ENCODE measurements at regions not wholly inside any gene's neighbourhood (a gene's known extent, or its start where the extent isn't known, plus 50 kb on each side); places are given as distances from the start of the nearest gene placed in this dataset.

GRCh38 chr22:27292542-27293299, 508.8 kb downstream of the MN1 start:
- DNase-seq (ENCODE audit: low read depth): no peak

GRCh38 chr22:27293721-27294445, 507.7 kb downstream of the MN1 start:
- DNase-seq (ENCODE audit: low read depth): no peak

DNA sequence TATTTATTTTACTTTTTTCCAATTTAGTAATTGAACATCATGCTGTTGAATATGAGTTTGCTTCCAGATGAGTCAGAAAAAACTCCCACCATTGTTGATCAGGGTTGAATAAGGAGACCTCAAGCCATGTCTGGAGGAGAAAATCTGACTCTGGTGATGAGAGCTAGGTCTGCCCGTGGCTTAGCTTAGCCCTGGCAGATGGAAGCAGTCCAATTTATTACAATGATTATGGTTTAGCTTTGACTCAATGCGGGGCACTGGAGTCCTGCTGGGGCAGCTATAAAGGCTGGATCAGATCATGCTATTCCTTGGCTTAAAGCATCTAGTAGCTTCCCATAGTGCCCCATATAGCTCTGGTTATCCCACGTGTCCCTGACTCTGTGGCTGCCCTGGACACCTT, 506.5 kb downstream of the MN1 start:
- DNase-seq (ENCODE audit: low read depth): no peak

GRCh38 chr22:27295605-27296004, 506.0 kb downstream of the MN1 start:
- DNase-seq (ENCODE audit: low read depth): no peak

DNA sequence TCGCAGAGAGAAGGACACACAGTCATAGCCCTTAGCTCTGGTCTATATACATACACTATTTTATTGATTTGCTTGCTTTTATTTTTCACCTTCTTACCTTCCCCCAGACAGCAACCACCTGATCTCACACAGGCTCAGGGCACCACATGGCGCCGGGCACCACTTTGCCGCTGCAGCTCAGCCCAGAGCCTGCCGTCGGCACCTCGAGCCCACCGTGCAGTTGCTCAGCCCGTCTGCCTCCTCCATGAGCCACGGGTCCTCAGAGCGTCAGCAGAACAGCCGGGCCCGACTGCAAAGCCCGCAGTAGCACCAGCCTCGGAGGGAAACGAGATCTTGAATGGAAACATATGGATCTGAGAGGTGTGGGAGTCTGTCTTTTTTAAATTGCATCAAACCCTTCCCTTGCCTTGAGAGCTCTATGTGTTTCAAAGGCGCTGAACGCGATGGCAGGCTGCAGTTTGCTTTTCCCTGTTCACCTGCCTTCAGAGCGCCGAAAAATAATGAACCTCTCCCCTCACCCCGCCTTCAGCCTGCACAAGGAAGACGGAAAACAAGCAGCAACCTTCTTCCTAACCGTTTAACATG, 505.4 kb downstream of the MN1 start:
- DNase-seq (ENCODE audit: low read depth): no peak

- no peak for DNase-seq (ENCODE audit: low read depth)
These were observed 504.4 kb downstream of the MN1 start for GRCh38 chr22:27297125-27297524.

DNA sequence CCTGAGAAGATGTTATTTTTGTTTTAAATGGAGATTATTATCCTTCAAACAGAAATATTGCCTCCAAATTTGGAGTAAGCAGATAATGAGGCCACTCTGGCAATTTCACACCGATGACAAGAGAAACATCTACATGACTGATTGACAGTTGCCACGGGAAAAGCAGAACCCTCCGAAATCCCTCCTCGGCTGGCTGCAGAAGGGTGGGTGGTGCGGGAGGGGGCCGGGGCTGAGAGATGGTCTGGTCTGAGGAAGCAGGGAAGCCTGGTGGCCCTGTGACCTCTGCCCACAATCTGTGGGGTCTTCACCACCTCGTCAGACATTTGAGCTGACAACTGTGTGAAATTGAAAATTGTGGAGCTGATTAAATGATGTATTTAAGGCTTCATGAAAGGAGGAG, 503.2 kb downstream of the MN1 start:
- no peak for DNase-seq (ENCODE audit: low read depth)

DNA sequence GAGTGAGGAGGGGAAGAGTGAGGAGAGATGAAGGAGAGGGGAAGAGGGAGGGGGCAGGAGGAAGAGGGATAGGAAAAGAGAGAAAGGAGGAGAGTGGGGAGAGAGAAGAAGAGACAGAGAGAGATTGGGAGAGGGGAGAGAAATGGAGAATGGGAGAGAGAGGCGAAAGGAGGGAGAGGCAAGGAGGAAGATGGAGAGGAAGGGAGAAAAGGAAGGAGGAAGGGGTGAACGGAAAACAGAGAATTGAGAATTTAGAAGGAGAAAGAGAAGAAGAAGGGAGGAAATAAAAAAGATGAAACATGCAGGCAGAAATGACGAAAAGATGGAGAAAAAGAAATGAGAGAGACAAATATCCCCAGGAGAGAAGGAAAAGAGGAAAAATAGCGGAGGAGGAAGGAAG, 502.8 kb downstream of the MN1 start:
- DNase-seq (ENCODE audit: low read depth): no peak

- no peak for DNase-seq (ENCODE audit: low read depth)
These were observed 502.1 kb downstream of the MN1 start for GRCh38 chr22:27299181-27300085.

DNA sequence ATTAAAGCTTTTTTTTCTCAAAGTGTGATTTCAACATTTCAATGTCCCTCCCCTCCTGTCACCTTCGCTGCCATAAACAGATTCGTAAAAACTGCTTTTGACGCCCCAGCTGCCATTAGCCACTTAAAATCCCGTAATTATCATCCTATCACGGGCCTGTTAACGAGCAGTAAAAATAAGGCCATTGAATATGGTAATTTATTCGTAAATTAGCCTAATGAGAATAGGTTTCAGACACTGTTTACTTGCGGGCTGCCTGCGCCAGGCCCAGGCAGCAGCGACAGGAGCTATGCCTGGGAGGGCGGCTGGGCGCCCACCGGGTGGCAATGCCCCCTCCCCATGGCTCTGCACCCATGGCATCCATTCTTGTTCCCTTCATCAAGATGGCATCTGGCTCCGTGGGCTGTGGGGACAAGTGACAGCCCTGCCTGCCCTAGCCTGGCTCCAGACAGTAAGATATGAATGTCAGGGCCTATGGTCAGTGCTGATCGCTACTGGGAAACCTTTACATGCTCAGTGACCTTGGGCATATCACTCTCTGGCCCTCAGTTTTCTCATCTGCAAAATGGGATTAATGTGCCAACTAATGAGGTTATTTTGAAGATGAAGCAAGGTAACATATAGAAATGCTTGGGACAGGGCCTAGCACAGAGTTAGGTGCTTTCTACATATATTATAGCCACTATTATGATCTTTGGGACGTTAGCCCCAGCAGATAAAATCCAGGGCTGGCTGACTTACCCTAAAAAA, 500.8 kb downstream of the MN1 start:
- DNase-seq (ENCODE audit: low read depth): no peak

GRCh38 chr22:27302501-27302900, 499.1 kb downstream of the MN1 start:
- no peak for DNase-seq (ENCODE audit: low read depth)

DNA sequence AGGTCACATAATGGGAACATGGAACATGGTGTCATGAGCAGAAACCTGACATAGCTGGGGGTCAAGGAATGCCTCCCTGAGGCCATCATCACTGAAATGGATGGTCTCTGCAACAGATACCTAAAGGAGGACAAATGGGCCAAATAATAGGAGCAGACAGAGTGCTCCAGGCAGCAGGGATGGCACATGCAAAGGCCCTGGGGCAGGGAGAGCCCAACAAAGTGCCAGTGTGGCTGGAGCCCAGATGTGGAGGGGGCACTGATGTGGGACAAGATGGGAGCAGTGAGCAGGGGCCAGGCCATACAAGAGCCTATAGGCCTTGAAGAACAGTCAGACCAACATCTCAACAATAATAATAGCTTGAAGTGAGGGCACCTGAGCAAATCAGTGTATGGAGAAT, 497.8 kb downstream of the MN1 start:
- DNase-seq (ENCODE audit: low read depth): no peak

DNA sequence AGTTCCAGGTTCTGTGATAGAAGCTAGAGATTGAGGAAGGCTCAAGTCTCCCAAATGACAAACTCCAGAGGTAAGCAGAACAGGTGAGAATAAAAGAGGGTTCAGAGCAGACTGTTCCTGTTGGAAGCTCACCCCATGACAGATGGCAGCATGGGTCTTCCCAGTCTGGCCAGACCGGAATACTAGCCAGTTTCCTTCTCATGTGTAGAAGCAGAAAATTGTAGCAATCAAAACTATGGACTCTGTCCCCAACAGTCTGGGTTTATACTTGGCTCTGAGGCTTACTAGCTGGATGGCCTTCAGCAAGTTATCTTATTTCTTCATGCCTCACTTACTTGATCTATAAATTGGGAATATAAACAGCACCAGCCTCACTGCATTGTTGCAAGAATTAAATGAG, 494.8 kb downstream of the MN1 start:
- DNase-seq (ENCODE audit: low read depth): no peak

DNA sequence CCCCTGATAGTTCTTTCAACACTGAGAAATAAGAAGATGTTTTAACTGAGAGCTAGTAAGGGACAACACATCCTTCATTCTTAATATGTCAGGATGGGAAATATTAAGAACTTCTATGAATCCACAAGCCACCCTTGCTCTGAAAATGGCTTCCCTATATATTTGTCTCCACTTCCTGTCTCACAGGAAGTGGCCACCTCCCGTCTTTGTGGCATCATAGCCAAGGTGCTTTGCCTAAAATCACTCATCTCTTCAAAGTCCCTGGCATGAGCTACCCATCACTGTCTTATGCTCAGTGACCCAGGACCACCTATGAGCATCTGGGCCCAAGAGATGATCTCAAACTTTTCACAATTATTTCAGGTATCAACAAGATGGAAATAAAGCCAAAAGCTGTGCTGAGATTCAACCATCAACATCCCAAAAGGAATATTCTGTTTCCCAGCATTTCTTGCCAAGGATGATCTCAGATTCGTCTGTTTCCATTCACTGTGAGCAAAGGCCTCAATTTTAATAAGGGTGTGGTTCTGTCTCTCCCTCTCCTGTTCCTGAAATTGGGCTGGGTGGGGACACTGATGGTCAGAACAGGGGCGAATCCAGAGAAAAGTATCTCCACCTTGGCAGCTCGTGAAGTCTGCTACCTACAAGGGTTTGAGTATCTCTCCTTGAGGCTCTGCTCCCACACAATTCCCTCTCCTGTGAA, 493.9 kb downstream of the MN1 start:
- no peak for DNase-seq (ENCODE audit: low read depth)

- DNase-seq (ENCODE audit: low read depth): no peak
These were observed 493.0 kb downstream of the MN1 start for GRCh38 chr22:27308513-27308912.

DNA sequence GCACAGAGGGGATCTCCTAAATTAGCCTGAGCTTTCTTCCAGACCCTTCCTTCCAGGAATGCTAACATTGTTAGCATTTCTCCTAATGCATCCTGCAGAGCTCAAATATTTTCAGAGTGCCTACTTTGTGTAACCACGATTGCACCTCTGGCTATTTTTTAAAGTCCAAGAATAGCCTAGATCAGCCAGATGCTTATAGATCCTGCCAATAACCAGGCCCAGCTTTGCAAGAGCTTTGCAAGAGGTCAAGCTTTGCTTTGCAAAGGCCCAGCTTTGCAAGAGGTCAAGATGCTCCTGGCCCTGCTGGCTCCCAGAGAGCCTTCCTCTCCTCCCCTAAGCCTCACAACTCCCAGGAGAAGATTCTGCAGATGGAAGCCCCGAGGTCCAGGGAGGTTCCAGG, 491.9 kb downstream of the MN1 start:
- no peak for DNase-seq (ENCODE audit: low read depth)

GRCh38 chr22:27310966-27311697, 490.4 kb downstream of the MN1 start:
- DNase-seq (ENCODE audit: low read depth): no peak

- no peak for DNase-seq (ENCODE audit: low read depth)
These were observed 489.6 kb downstream of the MN1 start for GRCh38 chr22:27311698-27312550.

DNA sequence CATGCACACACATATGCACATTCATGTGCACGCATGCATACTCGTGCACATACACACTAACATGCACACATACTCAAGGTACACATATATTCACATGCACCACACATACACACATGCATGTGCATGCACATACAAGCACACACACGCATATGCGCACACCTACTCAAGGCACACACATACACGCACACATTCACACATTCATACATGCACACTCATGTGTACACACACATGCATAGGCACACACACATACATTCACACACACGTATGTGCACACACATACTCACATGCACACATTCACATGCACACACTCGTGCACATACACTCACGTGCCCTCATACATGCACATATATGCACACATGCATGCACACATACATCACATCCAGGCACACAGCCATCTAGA, 489.0 kb downstream of the MN1 start:
- no peak for DNase-seq (ENCODE audit: low read depth)
